ENCODE measurements at regions not wholly inside any gene's neighbourhood (a gene's known extent, or its start where the extent isn't known, plus 50 kb on each side); places are given as distances from the start of the nearest gene placed in this dataset.

- TF ChIP-seq ZNF18 (tag by site-specific recombination; IDR thresholded peaks at IDR 0.05), result no peak
- TF ChIP-seq, protein P1, sequence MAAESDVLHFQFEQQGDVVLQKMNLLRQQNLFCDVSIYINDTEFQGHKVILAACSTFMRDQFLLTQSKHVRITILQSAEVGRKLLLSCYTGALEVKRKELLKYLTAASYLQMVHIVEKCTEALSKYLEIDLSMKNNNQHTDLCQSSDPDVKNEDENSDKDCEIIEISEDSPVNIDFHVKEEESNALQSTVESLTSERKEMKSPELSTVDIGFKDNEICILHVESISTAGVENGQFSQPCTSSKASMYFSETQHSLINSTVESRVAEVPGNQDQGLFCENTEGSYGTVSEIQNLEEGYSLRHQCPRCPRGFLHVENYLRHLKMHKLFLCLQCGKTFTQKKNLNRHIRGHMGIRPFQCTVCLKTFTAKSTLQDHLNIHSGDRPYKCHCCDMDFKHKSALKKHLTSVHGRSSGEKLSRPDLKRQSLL (tag by site-specific recombination; IDR thresholded peaks at IDR 0.05), result no peak
Measured at GRCh38 chr17:68170246-68170645, 77.6 kb upstream of the AMZ2 start (continued).

- POLR2A ChIA-PET, result interaction anchor here (1.0 kb wide), 1 partner anchor 28 kb away, joined by 4 read pairs; no protein-coding TSS in a partner anchor
- H3K4me1 ChIP-seq (ENCODE audit: control insufficient read depth, insufficient read depth, low read length), result no peaks in the 10 kb centered on the region
- H3K36me3 ChIP-seq (ENCODE audit: control insufficient read depth in 2 of 2, insufficient read depth in 1 of 2, low read length in 2 of 2), result no peaks in the 10 kb centered on the region
- H3K4me3 ChIP-seq (ENCODE audit: low read depth, low read length), result no peak overlapping the region
- no peaks in the 10 kb centered on the region for H3K9me3 ChIP-seq (ENCODE audit: control insufficient read depth, insufficient read depth, low read depth, low read length)
- no peak overlapping the region for H3K27ac ChIP-seq (ENCODE audit: extremely low read depth, low read depth, low read length)
- peak; percentile 73; the same call in 1 of the 2 replicates for TF ChIP-seq ZNF2 (tag by site-specific recombination; IDR thresholded peaks at IDR 0.05)
- TF ChIP-seq GLIS1 (tag by site-specific recombination; IDR thresholded peaks at IDR 0.05), result 0 out of 2 replicates have a peak, but pooled peaks have one; percentile 8
- TF ChIP-seq SETDB1 (IDR thresholded peaks at IDR 0.05; ENCODE audit: insufficient read length, low read length), result no peak
- peak; percentile 89 for TF ChIP-seq CTCF (tag by site-specific recombination; IDR thresholded peaks at IDR 0.05)
- peak; percentile 94 for TF ChIP-seq ZNF654 (tag by site-specific recombination; IDR thresholded peaks at IDR 0.05; ENCODE audit: low read depth)
- TF ChIP-seq ZBTB7A (tag by site-specific recombination; IDR thresholded peaks at IDR 0.05; ENCODE audit: low read depth), result no peak
- peak; percentile 16; the same call in 1 of the 2 replicates for TF ChIP-seq ZSCAN30 (tag by site-specific recombination; IDR thresholded peaks at IDR 0.05)
- peak; percentile 30; the same call in 1 of the 2 replicates for TF ChIP-seq SCRT2 (tag by site-specific recombination; IDR thresholded peaks at IDR 0.05)
- TF ChIP-seq ZNF394 (tag by site-specific recombination; IDR thresholded peaks at IDR 0.05; ENCODE audit: borderline replicate concordance), result peak; percentile 36; the same call in 1 of the 2 replicates
- no peak for TF ChIP-seq ZNF223 (tag by site-specific recombination; IDR thresholded peaks at IDR 0.05)
- 0 out of 2 replicates have a peak, but pooled peaks have one; percentile 22 for TF ChIP-seq KLF10 (tag by site-specific recombination; IDR thresholded peaks at IDR 0.05)
- no peak for TF ChIP-seq HOXD13 (CRISPR knock-in tag; IDR thresholded peaks at IDR 0.05; ENCODE audit: borderline replicate concordance)
- peak; percentile 37; the same call in 1 of the 2 replicates for TF ChIP-seq GLIS2 (tag by site-specific recombination; IDR thresholded peaks at IDR 0.05)
- TF ChIP-seq, protein P2, sequence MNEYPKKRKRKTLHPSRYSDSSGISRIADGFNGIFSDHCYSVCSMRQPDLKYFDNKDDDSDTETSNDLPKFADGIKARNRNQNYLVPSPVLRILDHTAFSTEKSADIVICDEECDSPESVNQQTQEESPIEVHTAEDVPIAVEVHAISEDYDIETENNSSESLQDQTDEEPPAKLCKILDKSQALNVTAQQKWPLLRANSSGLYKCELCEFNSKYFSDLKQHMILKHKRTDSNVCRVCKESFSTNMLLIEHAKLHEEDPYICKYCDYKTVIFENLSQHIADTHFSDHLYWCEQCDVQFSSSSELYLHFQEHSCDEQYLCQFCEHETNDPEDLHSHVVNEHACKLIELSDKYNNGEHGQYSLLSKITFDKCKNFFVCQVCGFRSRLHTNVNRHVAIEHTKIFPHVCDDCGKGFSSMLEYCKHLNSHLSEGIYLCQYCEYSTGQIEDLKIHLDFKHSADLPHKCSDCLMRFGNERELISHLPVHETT (tag by site-specific recombination; IDR thresholded peaks at IDR 0.05), result 0 out of 2 replicates have a peak, but pooled peaks have one; percentile 33
- TF ChIP-seq ZBTB17 (tag by site-specific recombination; IDR thresholded peaks at IDR 0.05), result peak; percentile 92
- CTCF ChIA-PET, result interaction anchor here (0.6 to 4.4 kb wide), 43 partner anchors 8 to 574 kb away, joined by 3 to 101 read pairs (median 4); partner anchors contain the start of genes AMZ2 and WIPI1
Measured at GRCh38 chr17:68172461-68172954, 75.3 kb upstream of the AMZ2 start.

- Histone ChIP-seq H3K27ac (ENCODE audit: extremely low read depth, low read depth, low read length) (no peak overlapping the region), H3K9me3 (ENCODE audit: control insufficient read depth, insufficient read depth, low read depth, low read length) (no peaks in the 10 kb centered on the region), H3K4me1 (ENCODE audit: control insufficient read depth, insufficient read depth, low read length) (no peaks in the 10 kb centered on the region), H3K4me3 (ENCODE audit: low read depth, low read length) (no peak overlapping the region), H3K36me3 (ENCODE audit: control insufficient read depth in 2 of 2, insufficient read depth in 1 of 2, low read length in 2 of 2) (no peaks in the 10 kb centered on the region)
- ChIA-PET CTCF (interaction anchor here (0.6 to 2.4 kb wide), 2 partner anchors 25 to 29 kb away, joined by 3 to 14 read pairs; no protein-coding TSS in a partner anchor), POLR2A (no interaction called here)
- TF ChIP-seq OSR2 (tag by site-specific recombination; IDR thresholded peaks at IDR 0.05), result no peak
- TF ChIP-seq ZBTB1 (tag by site-specific recombination; IDR thresholded peaks at IDR 0.05), result no peak
- no peak for TF ChIP-seq ZNF221 (tag by site-specific recombination; IDR thresholded peaks at IDR 0.05; ENCODE audit: borderline replicate concordance)
- TF ChIP-seq, protein P3, sequence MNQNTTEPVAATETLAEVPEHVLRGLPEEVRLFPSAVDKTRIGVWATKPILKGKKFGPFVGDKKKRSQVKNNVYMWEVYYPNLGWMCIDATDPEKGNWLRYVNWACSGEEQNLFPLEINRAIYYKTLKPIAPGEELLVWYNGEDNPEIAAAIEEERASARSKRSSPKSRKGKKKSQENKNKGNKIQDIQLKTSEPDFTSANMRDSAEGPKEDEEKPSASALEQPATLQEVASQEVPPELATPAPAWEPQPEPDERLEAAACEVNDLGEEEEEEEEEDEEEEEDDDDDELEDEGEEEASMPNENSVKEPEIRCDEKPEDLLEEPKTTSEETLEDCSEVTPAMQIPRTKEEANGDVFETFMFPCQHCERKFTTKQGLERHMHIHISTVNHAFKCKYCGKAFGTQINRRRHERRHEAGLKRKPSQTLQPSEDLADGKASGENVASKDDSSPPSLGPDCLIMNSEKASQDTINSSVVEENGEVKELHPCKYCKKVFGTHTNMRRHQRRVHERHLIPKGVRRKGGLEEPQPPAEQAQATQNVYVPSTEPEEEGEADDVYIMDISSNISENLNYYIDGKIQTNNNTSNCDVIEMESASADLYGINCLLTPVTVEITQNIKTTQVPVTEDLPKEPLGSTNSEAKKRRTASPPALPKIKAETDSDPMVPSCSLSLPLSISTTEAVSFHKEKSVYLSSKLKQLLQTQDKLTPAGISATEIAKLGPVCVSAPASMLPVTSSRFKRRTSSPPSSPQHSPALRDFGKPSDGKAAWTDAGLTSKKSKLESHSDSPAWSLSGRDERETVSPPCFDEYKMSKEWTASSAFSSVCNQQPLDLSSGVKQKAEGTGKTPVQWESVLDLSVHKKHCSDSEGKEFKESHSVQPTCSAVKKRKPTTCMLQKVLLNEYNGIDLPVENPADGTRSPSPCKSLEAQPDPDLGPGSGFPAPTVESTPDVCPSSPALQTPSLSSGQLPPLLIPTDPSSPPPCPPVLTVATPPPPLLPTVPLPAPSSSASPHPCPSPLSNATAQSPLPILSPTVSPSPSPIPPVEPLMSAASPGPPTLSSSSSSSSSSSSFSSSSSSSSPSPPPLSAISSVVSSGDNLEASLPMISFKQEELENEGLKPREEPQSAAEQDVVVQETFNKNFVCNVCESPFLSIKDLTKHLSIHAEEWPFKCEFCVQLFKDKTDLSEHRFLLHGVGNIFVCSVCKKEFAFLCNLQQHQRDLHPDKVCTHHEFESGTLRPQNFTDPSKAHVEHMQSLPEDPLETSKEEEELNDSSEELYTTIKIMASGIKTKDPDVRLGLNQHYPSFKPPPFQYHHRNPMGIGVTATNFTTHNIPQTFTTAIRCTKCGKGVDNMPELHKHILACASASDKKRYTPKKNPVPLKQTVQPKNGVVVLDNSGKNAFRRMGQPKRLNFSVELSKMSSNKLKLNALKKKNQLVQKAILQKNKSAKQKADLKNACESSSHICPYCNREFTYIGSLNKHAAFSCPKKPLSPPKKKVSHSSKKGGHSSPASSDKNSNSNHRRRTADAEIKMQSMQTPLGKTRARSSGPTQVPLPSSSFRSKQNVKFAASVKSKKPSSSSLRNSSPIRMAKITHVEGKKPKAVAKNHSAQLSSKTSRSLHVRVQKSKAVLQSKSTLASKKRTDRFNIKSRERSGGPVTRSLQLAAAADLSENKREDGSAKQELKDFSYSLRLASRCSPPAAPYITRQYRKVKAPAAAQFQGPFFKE (tag by site-specific recombination; IDR thresholded peaks at IDR 0.05; ENCODE audit: borderline replicate concordance), result no peak
Measured at GRCh38 chr17:68175416-68175815, 72.4 kb upstream of the AMZ2 start.
